WTC11 (cell line): ENCODE measurements at regions not wholly inside any gene's neighbourhood (a gene's known extent, or its start where the extent isn't known, plus 50 kb on each side); places are given as distances from the start of the nearest gene placed in this dataset.

Experiments
- CDX4 ChIP-seq: fragments of 250-450 bp; sonication (Bioruptor Pico); IDR thresholded peaks from 2 replicates; pipeline ENCODE4 v1.9.0; 2021; ENCODE audit warnings: moderate library complexity, mild to moderate bottlenecking, inconsistent platforms, borderline replicate concordance
- FOXJ3 ChIP-seq: sonication (generic); formaldehyde crosslinking; IDR thresholded peaks from 2 replicates; pipeline ENCODE4 v1.9.0; 2021; ENCODE audit warnings: missing genetic modification reagents, mild to moderate bottlenecking, borderline replicate concordance
- FOXP1 ChIP-seq: sonication (generic); formaldehyde crosslinking; IDR thresholded peaks from 2 replicates; pipeline ENCODE4 v1.8.0; 2022; ENCODE audit warnings: missing genetic modification reagents, mild to moderate bottlenecking, moderate library complexity, borderline replicate concordance
- ZBTB43 ChIP-seq: sonication (generic); formaldehyde crosslinking; IDR thresholded peaks from 2 replicates; pipeline ENCODE4 v1.8.1; 2023; ENCODE audit warnings: mild to moderate bottlenecking, missing genetic modification reagents
- ZNF138 ChIP-seq: sonication (generic); formaldehyde crosslinking; conservative IDR thresholded peaks from 2 replicates; pipeline ENCODE4 v1.8.1; 2022; ENCODE audit warnings: mild to moderate bottlenecking, moderate library complexity, missing genetic modification reagents
- TF ChIP-seq, protein P1 (sequence below): fragments of 200-600 bp; IDR thresholded peaks from 2 replicates; pipeline ENCODE4 v1.8.0; 2022; ENCODE audit warnings: antibody characterized with exemption

DNA sequence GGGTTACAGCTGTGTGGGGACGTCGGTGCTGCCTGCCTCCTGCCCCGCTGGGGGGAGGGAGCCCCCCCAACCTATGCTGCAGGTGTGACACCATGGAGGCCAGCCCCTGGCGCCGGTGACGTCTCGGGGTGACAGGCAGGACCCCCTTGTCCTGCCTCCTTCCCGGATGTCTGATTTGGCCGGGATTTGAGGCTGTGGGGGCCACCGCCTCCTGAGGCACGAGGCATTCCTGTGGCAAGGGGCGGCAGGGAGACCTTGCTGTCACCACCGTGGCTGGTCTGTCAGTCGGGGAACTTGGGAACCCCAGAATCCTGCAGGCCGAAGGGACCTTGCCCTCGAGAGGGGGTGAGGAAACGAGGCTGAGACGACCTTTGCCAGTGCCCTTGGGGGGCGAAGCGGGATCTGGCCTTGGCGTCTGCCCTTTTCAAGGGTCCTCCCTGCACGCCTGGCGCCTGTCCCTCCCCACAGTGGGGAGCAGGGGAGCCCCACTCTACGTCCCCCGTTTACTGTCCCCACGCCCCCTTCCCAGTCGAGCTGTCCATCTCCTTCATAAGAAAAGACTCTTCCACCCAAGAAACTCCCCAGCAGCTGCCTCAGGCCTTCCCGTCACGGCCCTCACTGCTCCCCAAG, 74.4 kb downstream of the METRNL start:
- TF ChIP-seq, protein P1, sequence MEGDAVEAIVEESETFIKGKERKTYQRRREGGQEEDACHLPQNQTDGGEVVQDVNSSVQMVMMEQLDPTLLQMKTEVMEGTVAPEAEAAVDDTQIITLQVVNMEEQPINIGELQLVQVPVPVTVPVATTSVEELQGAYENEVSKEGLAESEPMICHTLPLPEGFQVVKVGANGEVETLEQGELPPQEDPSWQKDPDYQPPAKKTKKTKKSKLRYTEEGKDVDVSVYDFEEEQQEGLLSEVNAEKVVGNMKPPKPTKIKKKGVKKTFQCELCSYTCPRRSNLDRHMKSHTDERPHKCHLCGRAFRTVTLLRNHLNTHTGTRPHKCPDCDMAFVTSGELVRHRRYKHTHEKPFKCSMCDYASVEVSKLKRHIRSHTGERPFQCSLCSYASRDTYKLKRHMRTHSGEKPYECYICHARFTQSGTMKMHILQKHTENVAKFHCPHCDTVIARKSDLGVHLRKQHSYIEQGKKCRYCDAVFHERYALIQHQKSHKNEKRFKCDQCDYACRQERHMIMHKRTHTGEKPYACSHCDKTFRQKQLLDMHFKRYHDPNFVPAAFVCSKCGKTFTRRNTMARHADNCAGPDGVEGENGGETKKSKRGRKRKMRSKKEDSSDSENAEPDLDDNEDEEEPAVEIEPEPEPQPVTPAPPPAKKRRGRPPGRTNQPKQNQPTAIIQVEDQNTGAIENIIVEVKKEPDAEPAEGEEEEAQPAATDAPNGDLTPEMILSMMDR = no peak
- TF ChIP-seq ZNF138 (CRISPR knock-in tag) (no peak), FOXP1 (no peak), CDX4 (no peak), ZBTB43 (CRISPR knock-in tag) (no peak), FOXJ3 (no peak)
